NCI-H2029 (cell line): ENCODE measurements at regions not wholly inside any gene's neighbourhood (a gene's known extent, or its start where the extent isn't known, plus 50 kb on each side); places are given as distances from the start of the nearest gene placed in this dataset.
"Not testable (repeated sequence)": the region's sequence is repeated elsewhere in the genome, so short reads cannot be mapped to it uniquely, and the experiment has no call there.

Experiments used
- DNase-seq: peaks from one replicate; lab custom pipeline; 2025; lab: John Stamatoyannopoulos, UW

DNA sequence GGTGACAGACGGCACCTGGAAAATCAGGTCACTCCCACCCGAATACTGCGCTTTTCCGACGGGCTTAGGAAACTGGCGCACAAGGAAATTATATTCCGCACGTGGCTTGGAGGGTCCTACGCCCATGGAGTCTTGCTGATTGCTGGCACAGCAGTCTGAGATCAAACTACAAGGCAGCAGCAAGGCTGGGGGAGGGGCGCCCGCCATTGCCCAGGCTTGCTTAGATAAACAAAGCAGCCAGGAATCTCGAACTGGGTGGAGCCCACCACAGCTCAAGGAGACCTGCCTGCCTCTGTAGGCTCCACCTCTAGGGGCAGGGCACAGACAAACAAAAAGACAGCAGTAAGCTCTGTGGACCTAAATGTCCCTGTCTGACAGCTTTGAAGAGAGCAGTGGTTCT, 394.3 kb downstream of the PTH2R start:
- DNase-seq, result not testable (repeated sequence)

GRCh38 chr2:208807756-208808155, 401.2 kb downstream of the PTH2R start:
- no peak for DNase-seq

DNA sequence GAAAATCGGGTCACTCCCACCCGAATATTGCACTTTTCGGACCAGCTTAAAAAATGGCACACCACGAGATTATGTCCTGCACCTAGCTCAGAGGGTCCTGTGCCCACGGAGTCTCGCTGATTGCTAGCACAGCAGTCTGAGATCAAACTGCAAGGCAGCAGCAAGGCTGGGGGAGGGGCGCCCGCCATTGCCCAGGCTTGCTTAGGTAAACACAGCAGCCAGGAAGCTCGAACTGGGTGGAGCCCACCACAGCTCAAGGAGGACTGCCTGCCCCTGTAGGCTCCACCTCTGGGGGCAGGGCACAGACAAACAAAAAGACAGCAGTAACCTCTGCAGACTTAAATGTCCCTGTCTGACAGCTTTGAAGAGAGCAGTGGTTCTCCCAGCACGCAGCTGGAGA, 405.3 kb downstream of the PTH2R start:
- DNase-seq, result not testable (repeated sequence)

- no peak for DNase-seq
Measured at GRCh38 chr2:208819190-208819589, 412.6 kb downstream of the PTH2R start.

- DNase-seq, result no peak
Measured at GRCh38 chr2:208820014-208820688, 413.6 kb downstream of the PTH2R start.

DNA sequence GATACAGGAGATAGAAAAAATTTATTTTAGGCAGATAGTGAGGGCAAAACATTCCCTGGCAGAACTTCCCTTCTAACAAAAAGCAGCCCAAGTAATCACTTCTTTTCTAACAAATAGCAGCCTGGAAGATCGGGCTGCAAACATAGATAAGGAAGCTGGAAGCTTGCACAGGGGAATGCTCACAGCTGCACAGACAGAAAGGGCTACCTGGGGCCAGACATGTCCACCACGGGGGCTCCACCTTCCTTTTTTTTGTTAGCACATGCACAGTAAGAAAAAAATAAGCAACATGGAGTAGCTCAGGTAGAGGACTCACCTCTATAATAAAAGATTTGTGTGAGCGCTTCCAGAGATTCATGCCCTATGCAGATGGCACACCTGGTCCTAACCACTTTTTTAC, 420.5 kb downstream of the PTH2R start:
- no peak for DNase-seq

DNA sequence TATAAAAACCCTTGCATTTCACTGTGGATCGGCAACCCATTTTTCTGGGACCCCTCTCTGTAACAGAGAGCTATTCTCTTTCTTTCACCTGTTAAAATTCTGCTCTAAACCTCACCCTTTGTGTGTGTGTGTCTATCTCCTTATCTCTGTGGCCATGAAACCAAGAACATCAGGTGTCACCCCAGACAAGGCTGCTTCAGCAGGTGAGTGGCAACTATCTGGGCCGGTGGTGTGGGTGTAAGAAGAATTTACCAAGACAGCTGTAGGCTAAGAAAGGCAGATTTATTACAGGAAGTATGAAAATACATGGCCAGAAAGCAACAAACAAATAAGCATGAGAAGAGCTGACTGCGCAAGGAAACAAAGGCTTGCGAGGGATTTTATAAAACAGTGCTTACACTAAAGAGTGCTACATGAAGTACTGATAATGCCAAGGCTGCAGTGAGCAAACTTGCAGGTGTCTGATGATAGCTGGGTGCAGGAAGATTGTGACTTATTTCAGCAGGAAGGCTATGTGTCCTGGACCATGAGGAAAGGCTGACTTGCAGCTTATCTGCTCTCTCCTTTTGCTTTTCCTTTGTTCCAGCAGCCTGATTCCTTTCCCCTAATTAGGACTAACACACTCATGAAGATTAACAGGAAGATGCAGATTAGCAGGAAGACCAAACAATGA, 421.1 kb downstream of the PTH2R start:
- no peak for DNase-seq

- DNase-seq, result no peak
Measured at GRCh38 chr2:208830203-208830602, 423.6 kb downstream of the PTH2R start.

- DNase-seq, result no peak
Measured at GRCh38 chr2:208847651-208848050, 441.1 kb downstream of the PTH2R start.

GRCh38 chr2:208854717-208855116, 448.1 kb downstream of the PTH2R start:
- DNase-seq, result no peak

GRCh38 chr2:208867374-208867773, 460.8 kb downstream of the PTH2R start:
- no peak for DNase-seq

- DNase-seq, result no peak
Measured at GRCh38 chr2:208872591-208872990, 466.0 kb downstream of the PTH2R start.

GRCh38 chr2:208879666-208880065, 473.1 kb downstream of the PTH2R start:
- DNase-seq, result no peak

DNA sequence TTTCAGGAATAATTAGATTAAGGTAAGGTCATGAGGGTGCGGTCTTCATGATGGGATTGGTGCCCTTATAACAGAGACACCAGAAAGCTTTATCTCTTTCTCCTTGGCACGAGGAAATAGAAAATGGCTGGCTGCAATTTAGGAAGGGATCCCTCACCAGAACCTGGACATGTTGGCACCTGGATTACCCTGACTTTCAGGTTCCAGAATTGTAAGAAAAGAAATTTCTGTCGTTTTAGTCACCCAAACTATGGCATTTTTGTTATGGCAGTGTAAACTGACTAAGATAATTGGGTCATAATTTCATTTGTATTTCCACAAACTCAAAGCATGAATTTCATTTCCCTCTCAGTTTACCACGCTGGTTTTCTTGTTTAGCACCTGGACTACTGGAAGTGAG, 473.6 kb downstream of the PTH2R start:
- no peak for DNase-seq

- DNase-seq, result no peak
Measured at GRCh38 chr2:208890486-208890885, 483.9 kb downstream of the PTH2R start.

GRCh38 chr2:208892203-208892602, 485.6 kb downstream of the PTH2R start:
- no peak for DNase-seq

- DNase-seq, result no peak
Measured at GRCh38 chr2:208906330-208906729, 499.7 kb downstream of the PTH2R start.

- no peak for DNase-seq
Measured at GRCh38 chr2:208915401-208915800, 508.4 kb upstream of the MAP2 start.

DNA sequence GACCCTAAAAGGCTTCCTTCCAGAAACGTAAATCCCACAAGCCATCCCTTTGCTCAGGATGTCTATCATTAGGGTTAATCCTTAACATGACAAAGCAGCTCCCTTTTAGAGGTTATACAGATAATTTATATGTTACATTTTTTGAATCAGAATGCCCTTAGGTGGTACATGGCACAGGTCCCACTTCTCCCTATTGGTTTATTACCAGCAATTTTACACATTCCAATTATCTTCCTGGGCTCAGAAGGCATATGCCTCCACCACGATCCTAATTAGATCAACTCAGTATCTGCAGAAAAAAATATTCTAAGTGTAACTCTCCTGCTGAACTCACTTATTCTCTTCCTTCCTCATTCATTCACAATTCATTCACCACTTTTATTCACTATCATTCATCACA, 507.0 kb upstream of the MAP2 start:
- DNase-seq, result no peak

DNA sequence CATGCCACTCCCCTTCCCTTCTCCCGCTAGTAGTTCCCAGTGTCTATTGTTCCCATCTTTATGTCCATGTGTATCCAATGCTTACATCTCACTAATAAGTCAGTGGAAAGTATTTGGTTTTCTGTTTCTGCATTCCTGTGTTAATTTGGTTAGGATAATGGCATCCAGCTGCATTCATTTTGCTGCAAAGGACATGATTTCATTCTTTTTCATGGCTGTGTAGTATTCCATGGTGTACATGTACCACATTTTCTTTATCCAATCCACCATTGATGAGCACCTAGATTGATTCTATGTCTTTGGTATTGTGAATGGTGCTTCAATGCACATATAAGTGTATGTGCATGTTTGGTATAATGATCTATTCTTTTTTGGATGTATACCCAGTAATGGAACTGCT, 502.5 kb upstream of the MAP2 start:
- not testable (repeated sequence) for DNase-seq

DNA sequence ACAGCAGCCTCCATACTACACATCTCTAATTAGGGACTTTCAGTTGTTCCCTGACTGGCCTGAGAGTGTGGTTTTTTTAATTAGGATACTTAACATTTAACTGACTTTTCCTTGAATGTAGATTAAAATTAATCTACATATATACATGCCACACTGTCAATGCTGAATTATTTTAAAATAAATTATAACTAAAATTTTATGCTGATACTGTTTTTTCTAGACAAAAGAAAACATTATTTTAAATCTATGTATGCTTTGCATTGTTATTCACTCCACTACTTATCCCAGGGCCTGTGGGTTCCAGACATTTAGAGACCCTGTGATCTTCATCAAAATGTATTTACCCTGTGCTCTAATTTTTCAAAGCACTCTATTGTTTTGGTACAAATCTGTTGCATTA, 496.0 kb upstream of the MAP2 start:
- no peak for DNase-seq

DNA sequence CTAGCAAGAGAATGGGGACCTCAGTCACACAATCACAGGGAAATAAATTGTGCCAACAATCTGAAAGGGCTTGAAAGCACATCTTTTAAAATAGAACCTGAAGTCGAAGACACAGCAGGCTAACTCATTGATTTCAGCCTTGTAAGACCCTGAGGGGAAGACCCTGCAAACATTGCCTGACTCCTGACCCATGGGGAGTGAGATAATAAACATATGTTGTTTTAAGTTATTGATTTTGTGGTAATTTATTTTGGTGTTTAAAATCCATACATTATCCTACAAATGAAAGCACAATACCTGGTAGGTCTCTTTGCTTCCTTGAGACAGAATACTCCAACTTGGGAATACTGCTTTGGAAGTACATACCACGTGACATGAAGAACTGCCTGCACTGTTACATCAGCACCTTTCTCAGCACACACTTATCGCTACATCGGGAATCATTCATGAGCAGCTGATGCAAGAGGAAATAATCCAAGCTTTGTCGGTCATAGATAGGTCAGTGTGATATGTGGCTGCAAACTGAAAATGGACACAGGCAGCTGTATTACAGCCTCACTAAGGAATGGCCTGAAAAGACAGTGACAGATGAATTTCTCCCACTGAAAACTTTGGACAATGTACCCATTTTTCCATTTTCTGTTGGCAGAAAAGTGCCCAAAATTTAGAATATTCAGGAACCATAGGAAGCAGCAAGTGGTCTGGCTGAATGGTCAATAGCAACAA, 494.5 kb upstream of the MAP2 start:
- DNase-seq, result no peak

GRCh38 chr2:208929894-208930427, 493.9 kb upstream of the MAP2 start:
- DNase-seq, result no peak
